ENCODE measurements at regions not wholly inside any gene's neighbourhood (a gene's known extent, or its start where the extent isn't known, plus 50 kb on each side); places are given as distances from the start of the nearest gene placed in this dataset.

DNA sequence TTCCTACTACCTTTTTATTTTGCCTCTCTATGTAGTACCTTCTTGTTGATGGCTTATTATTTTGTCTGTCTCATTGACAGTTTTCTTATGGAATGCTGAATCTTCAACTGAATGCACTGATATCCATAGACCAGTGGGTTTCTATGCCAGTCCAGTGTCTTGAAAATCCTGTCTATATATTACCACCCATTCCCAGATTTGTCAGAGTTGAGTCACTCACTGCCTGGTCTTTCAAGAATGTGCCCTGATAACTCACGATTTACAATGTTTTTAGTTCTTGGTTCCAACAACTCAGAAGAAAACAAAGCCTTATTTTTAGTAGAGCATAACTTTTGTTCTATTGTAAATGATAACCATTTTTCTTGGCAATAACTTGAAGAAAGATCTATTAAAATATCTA lies 606.0 kb upstream of the PITX2 start:
- TF ChIP-seq, protein P1, sequence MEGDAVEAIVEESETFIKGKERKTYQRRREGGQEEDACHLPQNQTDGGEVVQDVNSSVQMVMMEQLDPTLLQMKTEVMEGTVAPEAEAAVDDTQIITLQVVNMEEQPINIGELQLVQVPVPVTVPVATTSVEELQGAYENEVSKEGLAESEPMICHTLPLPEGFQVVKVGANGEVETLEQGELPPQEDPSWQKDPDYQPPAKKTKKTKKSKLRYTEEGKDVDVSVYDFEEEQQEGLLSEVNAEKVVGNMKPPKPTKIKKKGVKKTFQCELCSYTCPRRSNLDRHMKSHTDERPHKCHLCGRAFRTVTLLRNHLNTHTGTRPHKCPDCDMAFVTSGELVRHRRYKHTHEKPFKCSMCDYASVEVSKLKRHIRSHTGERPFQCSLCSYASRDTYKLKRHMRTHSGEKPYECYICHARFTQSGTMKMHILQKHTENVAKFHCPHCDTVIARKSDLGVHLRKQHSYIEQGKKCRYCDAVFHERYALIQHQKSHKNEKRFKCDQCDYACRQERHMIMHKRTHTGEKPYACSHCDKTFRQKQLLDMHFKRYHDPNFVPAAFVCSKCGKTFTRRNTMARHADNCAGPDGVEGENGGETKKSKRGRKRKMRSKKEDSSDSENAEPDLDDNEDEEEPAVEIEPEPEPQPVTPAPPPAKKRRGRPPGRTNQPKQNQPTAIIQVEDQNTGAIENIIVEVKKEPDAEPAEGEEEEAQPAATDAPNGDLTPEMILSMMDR (conservative IDR thresholded peaks at IDR 0.05; ENCODE audit: low read length): no peak
- TF ChIP-seq EZH2phosphoT487 (IDR thresholded peaks at IDR 0.05; ENCODE audit: borderline replicate concordance, low read depth, low read length): no peak

All from OCI-LY7 (cell line).